ENCODE measurements at regions not wholly inside any gene's neighbourhood (a gene's known extent, or its start where the extent isn't known, plus 50 kb on each side); places are given as distances from the start of the nearest gene placed in this dataset.
A peak's percentile ranks its signal among the peaks of the same experiment; 100 is the strongest.

- ATAC-seq (peak; percentile 41), DNase-seq (ENCODE audit: low spot score) (no peak)
- intact Hi-C loops (cut with DNase I) = no loop called here
These were observed 112.5 kb upstream of the SOX6 start for GRCh38 chr11:16468735-16469453.

- no peak for DNase-seq (ENCODE audit: low spot score)
- ATAC-seq = no peak
- intact Hi-C loops (cut with DNase I) = no loop called here
These were observed 104.2 kb upstream of the SOX6 start for GRCh38 chr11:16460508-16460907.

- no peak for DNase-seq (ENCODE audit: low spot score)
- intact Hi-C loops (cut with DNase I) = no loop called here
- no peak for ATAC-seq
These were observed 100.0 kb upstream of the SOX6 start for GRCh38 chr11:16456366-16456765.

- ATAC-seq (no peak), DNase-seq (ENCODE audit: low spot score) (no peak)
- intact Hi-C loops (cut with DNase I) = no loop called here
These were observed 98.0 kb upstream of the SOX6 start for GRCh38 chr11:16454289-16454863.

GRCh38 chr11:16448123-16448717, 91.9 kb upstream of the SOX6 start:
- ATAC-seq = no peak
- DNase-seq (ENCODE audit: low spot score) = no peak
- intact Hi-C loops (cut with DNase I) = no loop called here

GRCh38 chr11:16441461-16441860, 85.1 kb upstream of the SOX6 start:
- intact Hi-C loops (cut with DNase I) = no loop called here
- DNase-seq (ENCODE audit: low spot score) (no peak), ATAC-seq (no peak)

- DNase-seq (ENCODE audit: low spot score) (no peak), ATAC-seq (no peak)
- intact Hi-C loops (cut with DNase I) = no loop called here
These were observed 83.8 kb upstream of the SOX6 start for GRCh38 chr11:16440136-16440535.

GRCh38 chr11:16434036-16434435, 77.7 kb upstream of the SOX6 start:
- ATAC-seq (no peak), DNase-seq (ENCODE audit: low spot score) (no peak)
- intact Hi-C loops (cut with DNase I) = no loop called here

- DNase-seq (ENCODE audit: low spot score) = no peak
- no peak for ATAC-seq
- intact Hi-C loops (cut with DNase I) = no loop called here
These were observed 74.3 kb upstream of the SOX6 start for GRCh38 chr11:16430674-16431073.

- ATAC-seq (no peak), DNase-seq (ENCODE audit: low spot score) (no peak)
- intact Hi-C loops (cut with DNase I) = no loop called here
These were observed 65.5 kb upstream of the SOX6 start for GRCh38 chr11:16421826-16422225.

- no peak for DNase-seq (ENCODE audit: low spot score)
- intact Hi-C loops (cut with DNase I) = no loop called here
- no peak for ATAC-seq
These were observed 62.2 kb upstream of the SOX6 start for GRCh38 chr11:16418428-16419097.

GRCh38 chr11:16412525-16413172, 56.3 kb upstream of the SOX6 start:
- DNase-seq (ENCODE audit: low spot score) (no peak), ATAC-seq (no peak)
- intact Hi-C loops (cut with DNase I) = no loop called here

- ATAC-seq = no peak
- DNase-seq (ENCODE audit: low spot score) = no peak
- intact Hi-C loops (cut with DNase I) = no loop called here
These were observed 54.1 kb upstream of the SOX6 start for GRCh38 chr11:16410479-16410878.

- intact Hi-C loops (cut with DNase I) = no loop called here
- DNase-seq (ENCODE audit: low spot score) (no peak), ATAC-seq (no peak)
These were observed 52.3 kb upstream of the SOX6 start for GRCh38 chr11:16408619-16409018.

- intact Hi-C loops (cut with DNase I) = no loop called here
- no peak for ATAC-seq
- DNase-seq (ENCODE audit: low spot score) = no peak
These were observed 49.9 kb upstream of the SOX6 start for GRCh38 chr11:16406226-16406625.

Data from sciatic nerve (tissue), 2 donors.